ENCODE measurements at regions not wholly inside any gene's neighbourhood (a gene's known extent, or its start where the extent isn't known, plus 50 kb on each side); places are given as distances from the start of the nearest gene placed in this dataset.

- Histone ChIP-seq H3K79me2 (ENCODE audit: insufficient read depth, low read length) (no peaks in the 10 kb centered on the region), H2AK5ac (ENCODE audit: insufficient read length, low read length) (no peak overlapping the region), H3K79me1 (ENCODE audit: insufficient read depth, low read depth, low read length, poor library complexity, severe bottlenecking) (no peaks in the 10 kb centered on the region), H3K23ac (ENCODE audit: insufficient read length, low read depth, low read length) (no peak overlapping the region), H4K5ac (ENCODE audit: insufficient read length, low read depth, low read length) (no peak overlapping the region), H3K14ac (ENCODE audit: insufficient read depth, low read length) (no peak overlapping the region), H3K4me2 (ENCODE audit: insufficient read depth, insufficient read length, low read length) (no peak overlapping the region), H2BK5ac (ENCODE audit: insufficient read length, low read length) (no peak overlapping the region), H4K8ac (replicated peaks; ENCODE audit: insufficient read length, low read depth, low read length) (no peak overlapping the region), H3K9ac (ENCODE audit: extremely low read depth, insufficient read length, low read length) (no peak overlapping the region), H4K20me1 (ENCODE audit: control insufficient read depth, insufficient read depth, insufficient read length) (no peaks in the 10 kb centered on the region), H3K27ac (ENCODE audit: insufficient read length, low read depth, low read length) (no peak overlapping the region), H3K56ac (ENCODE audit: insufficient read length, low read depth, low read length) (no peak overlapping the region), H3T11ph (ENCODE audit: low read length) (no peak overlapping the region), H3K9me3 (ENCODE audit: control insufficient read depth, low read depth, low read length) (no peaks in the 10 kb centered on the region), H3K27me3 (ENCODE audit: insufficient read depth, low read length) (no peaks in the 10 kb centered on the region), H2AFZ (ENCODE audit: low read length) (no peak overlapping the region), H3K4ac (ENCODE audit: low read depth, low read length) (no peak overlapping the region), H2BK12ac (ENCODE audit: insufficient read length, low read depth, low read length) (no peak overlapping the region), H2BK15ac (ENCODE audit: low read depth, low read length) (no peak overlapping the region), H4K91ac (ENCODE audit: insufficient read length, low read depth, low read length) (no peak overlapping the region), H3K4me1 (ENCODE audit: insufficient read depth, low read length) (no peaks in the 10 kb centered on the region), H2BK20ac (ENCODE audit: low read depth, low read length, poor library complexity, severe bottlenecking) (no peak overlapping the region), H3K23me2 (ENCODE audit: insufficient read length, low read depth, low read length, poor library complexity, severe bottlenecking) (no peaks in the 10 kb centered on the region), H2BK120ac (ENCODE audit: low read depth, low read length, poor library complexity, severe bottlenecking) (no peak overlapping the region), H3K18ac (ENCODE audit: insufficient read length, low read depth, low read length) (no peak overlapping the region)
- no CpG with 5 or more reads among the region's 2 CpGs for WGBS (ENCODE audit: extremely low coverage, insufficient read length, low lambda C conversion rate)
- H3K9me3 Mint-ChIP-seq, result peaks cover 25 to 31% of the 10 kb centered on the region in 2 experiments
- no peaks in the 10 kb centered on the region; a peak in 1 of 4 replicates for H3K4me1 Mint-ChIP-seq
- peaks cover 11 to 26% (median 16%) of the 10 kb centered on the region in 3 experiments for H3K36me3 Mint-ChIP-seq (ENCODE audit: insufficient read depth in 1 of 3, low read depth in 3 of 3)
- DNase-seq, result no peak
- H3K27ac Mint-ChIP-seq, result no peak overlapping the region
- H3K27me3 Mint-ChIP-seq (ENCODE audit: low read depth), result no peaks in the 10 kb centered on the region
- no peak overlapping the region for H3K4me3 Mint-ChIP-seq
- no peak for TF ChIP-seq CTCF (conservative IDR thresholded peaks at IDR 0.05)
Observed at GRCh38 chr3:161920196-161920595, 423.6 kb downstream of the OTOL1 start.

All from H9 (cell line).